B cell (primary cell): ENCODE measurements at regions not wholly inside any gene's neighbourhood (a gene's known extent, or its start where the extent isn't known, plus 50 kb on each side); places are given as distances from the start of the nearest gene placed in this dataset.

ENCODE experiments used
- ATAC-seq: fragments of 200-7000 bp; cut with Tn5 transposase; one replicate; pipeline ENCODE4 v1.10.0; 2021; ENCODE audit warnings: low read depth, mild to moderate bottlenecking, moderate number of reproducible peaks, moderate library complexity
- CTCF ChIA-PET: fragments of 350-600 bp; sonication (Branson Sonifier 250); formaldehyde crosslinking; loops from one replicate; lab custom pipeline; 2021; ENCODE audit warnings: antibody characterized with exemption, inconsistent platforms; lab: Charles Lee
- POLR2A ChIA-PET: fragments of 350-600 bp; sonication (Branson Sonifier 250); formaldehyde crosslinking; loops from one replicate; lab custom pipeline; 2021; ENCODE audit warnings: antibody characterized with exemption; lab: Charles Lee
- DNase-seq: peaks from one replicate; pipeline ENCODE4 v3.0.0; 2013
- H2AFZ ChIP-seq: 2 replicates; pipeline ENCODE4 v1.6.1; 2012; ENCODE audit warnings: mild to moderate bottlenecking, low read depth, low read length; ENCODE audit not compliant: insufficient read depth, poor library complexity, severe bottlenecking
- H3K27ac ChIP-seq, 2 donors: 1 replicate in 1 of 2; 2 replicates in 1 of 2; pipeline ENCODE4 v1.5.1; 2012 to 2013; ENCODE audit warnings: low read length in 2 of 2, mild to moderate bottlenecking in 2 of 2, moderate library complexity in 1 of 2
- H3K27me3 ChIP-seq, 4 experiments: fragments of 200-600 bp in 1 of 4; sonication (generic) in 1 of 4; replicated peaks in 1 of 4; 1 replicate in 2 of 4; 2 replicates in 2 of 4; pipeline versions ENCODE4 v1.6.1 to v1.7.0; 2013 to 2016; ENCODE audit warnings: low read length in 3 of 4, mild to moderate bottlenecking in 2 of 4, mixed read lengths in 1 of 4, moderate library complexity in 1 of 4; ENCODE audit not compliant: insufficient read depth in 4 of 4, control insufficient read depth in 3 of 4; ENCODE audit errors: control extremely low read depth in 1 of 4
- H3K36me3 ChIP-seq, 2 experiments: replicated peaks in 1 of 2; 1 replicate in 1 of 2; 2 replicates in 1 of 2; pipeline versions ENCODE4 v1.6.1 to v1.7.1; 2013; ENCODE audit warnings: low read length in 1 of 2; ENCODE audit not compliant: insufficient read depth in 2 of 2, control insufficient read depth in 1 of 2; ENCODE audit errors: control extremely low read depth in 1 of 2, extremely low read depth in 1 of 2
- H3K4me1 ChIP-seq, 2 donors: fragments of 200-600 bp in 1 of 2; sonication (generic) in 1 of 2; 1 replicate in 1 of 2; 2 replicates in 1 of 2; pipeline versions ENCODE4 v1.5.1 to v1.6.1; 2013 to 2017; ENCODE audit warnings: low read length in 2 of 2; ENCODE audit not compliant: control insufficient read depth in 2 of 2, insufficient read depth in 2 of 2
- H3K4me2 ChIP-seq: replicated peaks from 2 replicates; pipeline ENCODE3; 2012; ENCODE audit warnings: mild to moderate bottlenecking, low read depth, low read length; ENCODE audit not compliant: poor library complexity, severe bottlenecking
- H3K4me3 ChIP-seq, 5 experiments: fragments of 200-600 bp in 1 of 5; sonication (generic) in 1 of 5; 1 replicate in 3 of 5; 2 replicates in 2 of 5; pipeline versions ENCODE4 v1.5.1 to v1.7.0; 2011 to 2016; ENCODE audit warnings: low read length in 4 of 5, mild to moderate bottlenecking in 4 of 5, low read depth in 2 of 5, control low read depth in 1 of 5, moderate library complexity in 1 of 5; ENCODE audit not compliant: insufficient read depth in 1 of 5; ENCODE audit errors: control extremely low read depth in 1 of 5, extremely low read depth in 1 of 5
- H3K79me2 ChIP-seq: fragments of 200-600 bp; sonication (generic); one replicate; pipeline ENCODE4 v1.6.0; 2016; ENCODE audit warnings: low read length; ENCODE audit not compliant: control insufficient read depth, insufficient read depth
- H3K9ac ChIP-seq: fragments of 200-600 bp; sonication (generic); 2 replicates; pipeline ENCODE4 v1.6.1; 2017; ENCODE audit warnings: mild to moderate bottlenecking, low read length, moderate library complexity
- H3K9me3 ChIP-seq, 3 donors: one replicate each; pipeline versions ENCODE4 v1.6.1 to v1.7.1; 2013; ENCODE audit warnings: low read length in 2 of 3; ENCODE audit not compliant: control insufficient read depth in 2 of 3, insufficient read depth in 1 of 3; ENCODE audit errors: control extremely low read depth in 1 of 3
- H4K20me1 ChIP-seq: 2 replicates; pipeline ENCODE4 v1.6.0; 2012; ENCODE audit warnings: mild to moderate bottlenecking, low read length; ENCODE audit not compliant: insufficient read depth, control insufficient read depth, poor library complexity, severe bottlenecking
- H3K27ac Mint-ChIP-seq: one replicate; pipeline ENCODE4 v1.8.0; 2021; ENCODE audit warnings: mixed read lengths
- H3K27me3 Mint-ChIP-seq: one replicate; pipeline ENCODE4 v1.8.0; 2021; ENCODE audit warnings: mixed read lengths
- H3K4me1 Mint-ChIP-seq: one replicate; pipeline ENCODE4 v1.8.0; 2021; ENCODE audit warnings: mixed read lengths
- H3K4me3 Mint-ChIP-seq: one replicate; pipeline ENCODE4 v1.8.0; 2021; ENCODE audit warnings: mixed read lengths
- H3K9me3 Mint-ChIP-seq: one replicate; pipeline ENCODE4 v1.8.0; 2022; ENCODE audit warnings: mixed read lengths; ENCODE audit not compliant: insufficient read depth
- EZH2 ChIP-seq: IDR thresholded peaks from 2 replicates; pipeline ENCODE4 v1.6.1; 2012; ENCODE audit warnings: borderline replicate concordance, low read depth, mild to moderate bottlenecking, moderate library complexity, low read length; ENCODE audit not compliant: insufficient read depth, poor library complexity, severe bottlenecking
- WGBS: methylation state at CpG from one replicate; pipeline ENCODE4 v1.1.5; 2013; ENCODE audit warnings: missing lambda C conversion rate; ENCODE audit not compliant: insufficient coverage; 5-methylcytosine and 5-hydroxymethylcytosine counted together
- intact Hi-C: fragments of 100-400 bp; cut with micrococcal nuclease; formaldehyde crosslinking; loops from one replicate; pipeline ENCODE4 v1.10.0; 2022
- TF ChIP-seq, protein P1 (sequence below): fragments of 200-600 bp; IDR thresholded peaks from one replicate; pipeline ENCODE4 v1.8.0; 2022; ENCODE audit warnings: antibody characterized with exemption, mild to moderate bottlenecking

DNA sequence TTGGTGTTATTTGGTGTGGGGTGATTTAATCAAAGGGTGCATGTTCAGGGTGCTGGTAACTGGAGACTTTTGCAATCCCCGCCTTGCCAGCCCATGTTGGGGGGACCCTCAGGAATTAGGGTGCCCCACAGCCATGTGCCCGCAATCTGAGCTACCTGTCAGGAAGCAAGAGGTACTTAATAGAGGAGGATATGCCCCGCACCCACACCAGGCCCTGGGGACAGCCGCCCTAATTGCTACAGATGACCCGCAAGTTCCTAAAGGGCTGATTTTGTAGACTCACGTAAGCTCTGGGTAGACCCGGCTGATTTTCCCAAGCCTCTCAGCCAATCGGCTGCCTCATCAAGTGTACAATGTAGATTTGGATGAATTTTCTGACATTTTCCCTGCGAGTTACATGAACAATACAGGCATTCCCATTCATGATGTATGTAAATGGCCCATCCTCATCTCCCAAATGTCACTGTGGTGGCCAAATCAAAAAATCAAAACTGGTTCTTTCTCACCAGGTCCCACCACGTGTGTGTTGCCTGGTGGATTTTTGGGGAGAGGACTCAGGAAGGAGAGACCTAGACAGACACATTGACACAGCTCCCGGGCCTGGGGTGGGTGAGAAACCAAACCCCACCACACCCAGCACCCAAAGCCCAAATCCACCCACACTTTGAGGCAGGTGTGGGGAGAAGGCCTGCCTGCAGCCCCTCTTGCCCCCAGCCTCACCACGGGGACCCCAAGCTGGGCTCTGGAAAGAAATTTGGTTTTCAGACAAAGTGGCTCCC, 119.2 kb upstream of the SPACA7 start:
- no peak for DNase-seq
- Histone ChIP-seq H3K9me3 (peaks cover 0 to 27% (median 0%) of the 10 kb centered on the region in 3 donors), H3K4me3 (no peak overlapping the region), H3K27me3 (no peaks in the 10 kb centered on the region), H3K4me2 (no peak overlapping the region), H3K9ac (no peak overlapping the region), H3K79me2 (no peaks in the 10 kb centered on the region), H3K4me1 (no peaks in the 10 kb centered on the region), H3K36me3 (no peaks in the 10 kb centered on the region), H2AFZ (no peak overlapping the region), H4K20me1 (no peaks in the 10 kb centered on the region), H3K27ac (no peak overlapping the region)
- WGBS: 81% methylated on average over 6 of the region's 12 CpGs
- Mint-ChIP-seq H3K27me3 (peaks cover 10% of the 10 kb centered on the region), H3K4me1 (no peaks in the 10 kb centered on the region), H3K4me3 (no peak overlapping the region), H3K9me3 (peaks cover 4% of the 10 kb centered on the region), H3K27ac (no peak overlapping the region)
- TF ChIP-seq EZH2: no peak
- TF ChIP-seq, protein P1, sequence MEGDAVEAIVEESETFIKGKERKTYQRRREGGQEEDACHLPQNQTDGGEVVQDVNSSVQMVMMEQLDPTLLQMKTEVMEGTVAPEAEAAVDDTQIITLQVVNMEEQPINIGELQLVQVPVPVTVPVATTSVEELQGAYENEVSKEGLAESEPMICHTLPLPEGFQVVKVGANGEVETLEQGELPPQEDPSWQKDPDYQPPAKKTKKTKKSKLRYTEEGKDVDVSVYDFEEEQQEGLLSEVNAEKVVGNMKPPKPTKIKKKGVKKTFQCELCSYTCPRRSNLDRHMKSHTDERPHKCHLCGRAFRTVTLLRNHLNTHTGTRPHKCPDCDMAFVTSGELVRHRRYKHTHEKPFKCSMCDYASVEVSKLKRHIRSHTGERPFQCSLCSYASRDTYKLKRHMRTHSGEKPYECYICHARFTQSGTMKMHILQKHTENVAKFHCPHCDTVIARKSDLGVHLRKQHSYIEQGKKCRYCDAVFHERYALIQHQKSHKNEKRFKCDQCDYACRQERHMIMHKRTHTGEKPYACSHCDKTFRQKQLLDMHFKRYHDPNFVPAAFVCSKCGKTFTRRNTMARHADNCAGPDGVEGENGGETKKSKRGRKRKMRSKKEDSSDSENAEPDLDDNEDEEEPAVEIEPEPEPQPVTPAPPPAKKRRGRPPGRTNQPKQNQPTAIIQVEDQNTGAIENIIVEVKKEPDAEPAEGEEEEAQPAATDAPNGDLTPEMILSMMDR: no peak
- no peak for ATAC-seq
- ChIA-PET CTCF (no interaction called here), POLR2A (no interaction called here)
- intact Hi-C loops: no loop called here

DNA sequence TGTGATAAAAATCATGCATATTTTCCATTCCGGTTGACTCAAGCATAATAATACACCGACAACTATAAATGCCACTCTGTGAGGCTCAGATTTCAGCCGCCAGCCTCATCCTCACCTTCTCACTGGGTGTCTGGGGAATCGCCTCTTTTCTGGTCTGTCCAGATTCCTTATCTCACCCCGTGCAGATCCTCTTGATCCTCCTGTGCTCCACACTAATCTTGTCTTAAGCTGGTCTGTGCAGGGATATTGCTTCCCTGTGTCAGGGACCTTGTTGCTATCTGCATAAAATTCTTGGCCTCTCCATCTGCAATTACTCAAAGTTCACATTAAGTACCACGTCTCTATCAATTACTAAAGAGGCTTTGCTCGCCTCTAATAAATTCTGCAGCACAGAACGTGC, 116.6 kb upstream of the SPACA7 start:
- intact Hi-C loops: no loop called here
- ChIA-PET POLR2A (no interaction called here), CTCF (no interaction called here)
- TF ChIP-seq, protein P1: no peak
- no peak for TF ChIP-seq EZH2
- H3K9ac ChIP-seq: no peak overlapping the region
- no peak overlapping the region for H3K4me2 ChIP-seq
- 83% methylated on average over 6 of the region's 8 CpGs for WGBS
- Mint-ChIP-seq H3K27ac (no peak overlapping the region), H3K27me3 (peaks cover 6% of the 10 kb centered on the region), H3K9me3 (peaks cover 4% of the 10 kb centered on the region), H3K4me1 (no peaks in the 10 kb centered on the region), H3K4me3 (no peak overlapping the region)
- no peaks in the 10 kb centered on the region for H4K20me1 ChIP-seq
- no peak for DNase-seq
- H3K4me1 ChIP-seq: no peaks in the 10 kb centered on the region
- H3K27me3 ChIP-seq: no peaks in the 10 kb centered on the region
- no peak for ATAC-seq
- peaks cover 0 to 25% (median 0%) of the 10 kb centered on the region in 3 donors for H3K9me3 ChIP-seq
- no peaks in the 10 kb centered on the region for H3K79me2 ChIP-seq
- H3K27ac ChIP-seq: no peak overlapping the region
- H2AFZ ChIP-seq: no peak overlapping the region
- no peaks in the 10 kb centered on the region for H3K36me3 ChIP-seq
- no peak overlapping the region for H3K4me3 ChIP-seq
